Ascending aorta (tissue), 2 donors: ENCODE measurements at regions not wholly inside any gene's neighbourhood (a gene's known extent, or its start where the extent isn't known, plus 50 kb on each side); places are given as distances from the start of the nearest gene placed in this dataset.

Source experiments
- DNase-seq, 2 donors: peaks; one replicate each; pipeline ENCODE4 v3.0.0-alpha.2; 2019; ENCODE audit warnings: low spot score in 2 of 2
- H3K27ac ChIP-seq, 2 donors: fragments of 200-600 bp; sonication (generic); one replicate each; pipeline ENCODE4 v1.5.1; 2016 to 2017; ENCODE audit warnings: mild to moderate bottlenecking in 1 of 2
- H3K27me3 ChIP-seq: fragments of 200-600 bp; sonication (generic); one replicate; pipeline ENCODE4 v1.5.1; 2017
- H3K36me3 ChIP-seq, 2 donors: fragments of 200-600 bp; sonication (generic); one replicate each; pipeline ENCODE4 v1.5.1; 2016
- H3K4me1 ChIP-seq, 2 donors: fragments of 200-600 bp; sonication (generic); one replicate each; pipeline ENCODE4 v1.5.1; 2016 to 2017; ENCODE audit warnings: mild to moderate bottlenecking in 1 of 2
- H3K4me3 ChIP-seq, 2 donors: fragments of 200-600 bp; sonication (generic); one replicate each; pipeline ENCODE4 v1.5.1; 2016 to 2017; ENCODE audit warnings: mild to moderate bottlenecking in 1 of 2
- H3K9me3 ChIP-seq, 2 donors: fragments of 200-600 bp; sonication (generic); one replicate each; pipeline ENCODE4 v1.5.1; 2016
- intact Hi-C: fragments of 100-400 bp; cut with DNase I; formaldehyde crosslinking; loops from one replicate; pipeline ENCODE4 v1.15.1; 2023
- TF ChIP-seq, protein P1 (sequence below), 3 experiments: fragments of 200-600 bp in 2 of 3; fragments of 450-650 bp in 1 of 3; sonication (generic) in 2 of 3; IDR thresholded peaks; one replicate each; pipeline ENCODE4 v1.5.1; 2016 to 2019; ENCODE audit warnings: antibody characterized with exemption in 3 of 3, mild to moderate bottlenecking in 1 of 3, moderate library complexity in 1 of 3

- intact Hi-C loops, result no loop called here
- DNase-seq, result no peak
- Histone ChIP-seq H3K27me3 (no peaks in the 10 kb centered on the region), H3K36me3 (no peaks in the 10 kb centered on the region), H3K4me3 (no peak overlapping the region), H3K9me3 (no peaks in the 10 kb centered on the region), H3K27ac (no peak overlapping the region), H3K4me1 (no peaks in the 10 kb centered on the region)
- TF ChIP-seq, protein P1, sequence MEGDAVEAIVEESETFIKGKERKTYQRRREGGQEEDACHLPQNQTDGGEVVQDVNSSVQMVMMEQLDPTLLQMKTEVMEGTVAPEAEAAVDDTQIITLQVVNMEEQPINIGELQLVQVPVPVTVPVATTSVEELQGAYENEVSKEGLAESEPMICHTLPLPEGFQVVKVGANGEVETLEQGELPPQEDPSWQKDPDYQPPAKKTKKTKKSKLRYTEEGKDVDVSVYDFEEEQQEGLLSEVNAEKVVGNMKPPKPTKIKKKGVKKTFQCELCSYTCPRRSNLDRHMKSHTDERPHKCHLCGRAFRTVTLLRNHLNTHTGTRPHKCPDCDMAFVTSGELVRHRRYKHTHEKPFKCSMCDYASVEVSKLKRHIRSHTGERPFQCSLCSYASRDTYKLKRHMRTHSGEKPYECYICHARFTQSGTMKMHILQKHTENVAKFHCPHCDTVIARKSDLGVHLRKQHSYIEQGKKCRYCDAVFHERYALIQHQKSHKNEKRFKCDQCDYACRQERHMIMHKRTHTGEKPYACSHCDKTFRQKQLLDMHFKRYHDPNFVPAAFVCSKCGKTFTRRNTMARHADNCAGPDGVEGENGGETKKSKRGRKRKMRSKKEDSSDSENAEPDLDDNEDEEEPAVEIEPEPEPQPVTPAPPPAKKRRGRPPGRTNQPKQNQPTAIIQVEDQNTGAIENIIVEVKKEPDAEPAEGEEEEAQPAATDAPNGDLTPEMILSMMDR (IDR thresholded peaks at IDR 0.05), result no peak
These were observed 77.5 kb downstream of the HTR5A start for GRCh38 chr7:155147624-155148023.

DNA sequence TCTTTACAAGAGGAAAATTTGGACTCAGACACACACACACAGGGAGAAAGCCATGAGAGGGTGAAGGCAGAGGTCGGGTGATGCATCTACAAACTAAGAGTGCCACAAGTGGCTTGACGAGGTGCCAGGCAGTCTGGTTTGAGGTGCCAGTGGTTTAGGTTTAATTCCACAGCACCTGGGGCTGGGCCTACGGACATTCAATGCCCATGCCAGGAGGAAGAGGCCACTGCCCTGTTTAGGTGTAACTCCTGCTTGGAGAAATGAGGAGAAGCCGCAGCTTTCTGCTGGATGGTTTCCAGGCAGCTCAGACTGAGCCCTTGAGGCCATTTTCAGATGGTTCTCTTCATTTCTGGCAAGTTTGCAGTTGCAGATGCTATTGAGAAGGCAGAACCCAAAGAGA lies 83.6 kb downstream of the HTR5A start:
- Histone ChIP-seq H3K4me3 (no peak overlapping the region), H3K27ac (no peak overlapping the region), H3K27me3 (no peaks in the 10 kb centered on the region), H3K9me3 (no peaks in the 10 kb centered on the region), H3K4me1 (no peaks in the 10 kb centered on the region), H3K36me3 (no peaks in the 10 kb centered on the region)
- intact Hi-C loops, result no loop called here
- TF ChIP-seq, protein P1 (IDR thresholded peaks at IDR 0.05), result no peak
- no peak for DNase-seq

GRCh38 chr7:155154586-155154985 lies 84.5 kb downstream of the HTR5A start:
- intact Hi-C loops, result no loop called here

DNA sequence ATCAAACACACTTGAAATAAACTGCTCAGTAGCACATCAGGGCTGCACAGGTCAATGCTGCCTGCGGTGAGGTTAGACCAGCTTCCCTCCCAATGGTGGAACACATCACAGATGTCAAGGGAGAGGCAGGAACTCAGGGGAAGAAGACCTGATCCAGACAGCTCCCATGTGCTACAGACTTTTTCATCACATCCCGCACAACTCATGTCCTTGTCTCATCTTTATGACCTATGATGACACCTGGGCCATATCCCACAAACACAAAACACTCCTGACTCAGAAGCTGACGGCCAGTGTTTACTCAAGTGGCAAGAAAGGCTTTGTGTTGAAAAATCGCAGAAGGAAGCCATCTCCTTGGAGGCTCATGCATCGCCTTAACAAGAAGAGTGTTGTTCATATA lies 91.6 kb downstream of the HTR5A start:
- DNase-seq, result no peak
- intact Hi-C loops, result no loop called here
- H3K4me3 ChIP-seq, result no peak overlapping the region

More at GRCh38 chr7:155154586-155154985, 84.5 kb downstream of the HTR5A start:
- no peak overlapping the region for H3K4me3 ChIP-seq
- no peaks in the 10 kb centered on the region for H3K27me3 ChIP-seq
- no peaks in the 10 kb centered on the region for H3K36me3 ChIP-seq
- TF ChIP-seq, protein P1 (IDR thresholded peaks at IDR 0.05), result no peak
- no peaks in the 10 kb centered on the region for H3K4me1 ChIP-seq
- no peaks in the 10 kb centered on the region for H3K9me3 ChIP-seq
- H3K27ac ChIP-seq, result no peak overlapping the region
- no peak for DNase-seq

DNA sequence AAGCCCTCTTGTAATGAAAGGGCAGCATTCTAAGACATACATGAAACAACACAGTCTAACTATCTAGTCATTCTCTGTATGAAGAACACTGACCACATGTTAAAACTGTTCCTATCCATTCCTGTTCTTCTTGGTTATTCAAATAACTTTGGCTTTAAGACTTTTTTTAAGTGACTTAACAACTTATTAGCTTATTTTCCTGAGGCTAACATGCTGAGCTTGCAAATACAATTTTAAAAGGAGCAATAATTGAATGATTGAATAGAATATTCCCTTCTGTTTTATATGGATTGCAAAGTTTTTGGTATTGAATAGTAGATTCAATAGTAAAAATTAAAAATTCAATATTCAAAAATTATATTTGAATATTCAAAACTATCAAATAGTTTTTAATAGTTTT lies 92.3 kb downstream of the HTR5A start:
- TF ChIP-seq, protein P1 (IDR thresholded peaks at IDR 0.05), result no peak
- Histone ChIP-seq H3K27ac (no peak overlapping the region), H3K9me3 (no peaks in the 10 kb centered on the region), H3K27me3 (no peaks in the 10 kb centered on the region), H3K36me3 (no peaks in the 10 kb centered on the region), H3K4me1 (no peaks in the 10 kb centered on the region), H3K4me3 (no peak overlapping the region)
- intact Hi-C loops, result no loop called here
- no peak for DNase-seq

More for the DNA sequence above, 91.6 kb downstream of the HTR5A start:
- Histone ChIP-seq H3K4me1 (no peaks in the 10 kb centered on the region), H3K9me3 (no peaks in the 10 kb centered on the region), H3K36me3 (no peaks in the 10 kb centered on the region), H3K27me3 (no peaks in the 10 kb centered on the region), H3K27ac (no peak overlapping the region)
- TF ChIP-seq, protein P1 (IDR thresholded peaks at IDR 0.05), result no peak

GRCh38 chr7:155163696-155164095 lies 93.6 kb downstream of the HTR5A start:
- no peak overlapping the region for H3K4me3 ChIP-seq
- intact Hi-C loops, result no loop called here
- no peak overlapping the region for H3K27ac ChIP-seq
- H3K9me3 ChIP-seq, result no peaks in the 10 kb centered on the region
- H3K4me1 ChIP-seq, result no peaks in the 10 kb centered on the region
- DNase-seq, result no peak
- TF ChIP-seq, protein P1 (IDR thresholded peaks at IDR 0.05), result no peak
- no peaks in the 10 kb centered on the region for H3K27me3 ChIP-seq
- no peaks in the 10 kb centered on the region for H3K36me3 ChIP-seq
